Activated B cell treated with CpG ODN at 0.5 μM for 24 hours (primary cell): ENCODE measurements at regions not wholly inside any gene's neighbourhood (a gene's known extent, or its start where the extent isn't known, plus 50 kb on each side); places are given as distances from the start of the nearest gene placed in this dataset.

Source experiments
- ATAC-seq: fragments of 200-7000 bp; cut with Tn5 transposase; one replicate; pipeline ENCODE4 v1.10.0; 2021; ENCODE audit warnings: low read depth, mild to moderate bottlenecking, moderate library complexity
- CTCF ChIA-PET: fragments of 350-600 bp; sonication (Branson Sonifier 250); formaldehyde crosslinking; loops from one replicate; lab custom pipeline; 2021; ENCODE audit warnings: antibody characterized with exemption; lab: Charles Lee
- POLR2A ChIA-PET: fragments of 350-600 bp; sonication (Branson Sonifier 250); formaldehyde crosslinking; loops from one replicate; lab custom pipeline; 2021; ENCODE audit warnings: antibody characterized with exemption; lab: Charles Lee
- DNase-seq: peaks from one replicate; pipeline ENCODE4 v3.0.0; 2022
- H3K27ac Mint-ChIP-seq: one replicate; pipeline ENCODE4 v1.8.0; 2020; ENCODE audit warnings: mixed read lengths
- H3K27me3 Mint-ChIP-seq: one replicate; pipeline ENCODE4 v1.8.0; 2021; ENCODE audit warnings: mixed read lengths
- H3K36me3 Mint-ChIP-seq: one replicate; pipeline ENCODE4 v1.8.0; 2021; ENCODE audit warnings: low read depth, mixed read lengths
- H3K4me1 Mint-ChIP-seq: one replicate; pipeline ENCODE4 v1.8.0; 2021; ENCODE audit warnings: mixed read lengths
- H3K4me3 Mint-ChIP-seq: one replicate; pipeline ENCODE4 v1.8.0; 2020; ENCODE audit warnings: mild to moderate bottlenecking, mixed read lengths
- H3K9me3 Mint-ChIP-seq: one replicate; pipeline ENCODE4 v1.8.0; 2020; ENCODE audit warnings: mixed read lengths
- CTCF ChIP-seq: fragments of 200-600 bp; IDR thresholded peaks from one replicate; pipeline ENCODE4 v1.8.0; 2022; ENCODE audit warnings: antibody characterized with exemption, mild to moderate bottlenecking
- intact Hi-C: fragments of 100-400 bp; cut with micrococcal nuclease; formaldehyde crosslinking; loops from one replicate; pipeline ENCODE4 v1.15.1; 2024

GRCh38 chr7:67760971-67761370 is 764.3 kb downstream of the TYW1 start:
- POLR2A ChIA-PET = no interaction called here
- CTCF ChIA-PET = no interaction called here
- TF ChIP-seq CTCF = no peak
- Mint-ChIP-seq H3K4me1 (no peaks in the 10 kb centered on the region), H3K27ac (no peak overlapping the region), H3K36me3 (no peaks in the 10 kb centered on the region), H3K27me3 (no peaks in the 10 kb centered on the region), H3K4me3 (no peak overlapping the region), H3K9me3 (no peaks in the 10 kb centered on the region)
- ATAC-seq = no peak
- intact Hi-C loops = no loop called here
- no peak for DNase-seq

DNA sequence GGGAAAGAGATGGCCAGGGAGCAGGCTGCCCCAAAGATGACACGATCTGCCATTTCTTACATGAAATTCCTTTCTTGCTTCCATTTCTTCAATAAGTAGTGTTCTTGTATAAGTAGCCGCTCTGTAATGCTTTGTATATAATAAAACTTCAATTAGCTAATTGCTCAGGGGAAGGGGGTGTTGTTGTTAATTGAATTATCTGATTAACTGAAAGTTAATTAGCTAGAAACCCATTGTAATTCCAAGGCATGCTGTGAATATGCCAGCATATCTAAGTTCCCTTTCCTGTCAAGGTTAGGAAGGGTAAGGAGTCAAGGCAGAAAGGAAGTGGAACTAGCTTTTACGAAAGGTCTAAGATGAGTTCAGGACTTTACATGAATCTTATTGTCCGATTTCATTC is 765.9 kb downstream of the TYW1 start:
- H3K4me3 Mint-ChIP-seq = no peak overlapping the region
- no peak for ATAC-seq

GRCh38 chr7:67764289-67764688 is 767.7 kb downstream of the TYW1 start:
- TF ChIP-seq CTCF = no peak
- H3K4me1 Mint-ChIP-seq = no peaks in the 10 kb centered on the region
- no peaks in the 10 kb centered on the region for H3K9me3 Mint-ChIP-seq
- ChIA-PET CTCF (no interaction called here), POLR2A (no interaction called here)
- H3K27ac Mint-ChIP-seq = no peak overlapping the region
- DNase-seq (no peak), ATAC-seq (no peak)
- H3K4me3 Mint-ChIP-seq = no peak overlapping the region
- no peaks in the 10 kb centered on the region for H3K27me3 Mint-ChIP-seq
- intact Hi-C loops = no loop called here
- no peaks in the 10 kb centered on the region for H3K36me3 Mint-ChIP-seq

More for the DNA sequence above, 765.9 kb downstream of the TYW1 start:
- TF ChIP-seq CTCF = no peak
- Mint-ChIP-seq H3K9me3 (no peaks in the 10 kb centered on the region), H3K36me3 (no peaks in the 10 kb centered on the region), H3K4me1 (no peaks in the 10 kb centered on the region), H3K27ac (no peak overlapping the region), H3K27me3 (no peaks in the 10 kb centered on the region)
- intact Hi-C loops = no loop called here
- POLR2A ChIA-PET = no interaction called here
- no peak for DNase-seq
- CTCF ChIA-PET = no interaction called here

DNA sequence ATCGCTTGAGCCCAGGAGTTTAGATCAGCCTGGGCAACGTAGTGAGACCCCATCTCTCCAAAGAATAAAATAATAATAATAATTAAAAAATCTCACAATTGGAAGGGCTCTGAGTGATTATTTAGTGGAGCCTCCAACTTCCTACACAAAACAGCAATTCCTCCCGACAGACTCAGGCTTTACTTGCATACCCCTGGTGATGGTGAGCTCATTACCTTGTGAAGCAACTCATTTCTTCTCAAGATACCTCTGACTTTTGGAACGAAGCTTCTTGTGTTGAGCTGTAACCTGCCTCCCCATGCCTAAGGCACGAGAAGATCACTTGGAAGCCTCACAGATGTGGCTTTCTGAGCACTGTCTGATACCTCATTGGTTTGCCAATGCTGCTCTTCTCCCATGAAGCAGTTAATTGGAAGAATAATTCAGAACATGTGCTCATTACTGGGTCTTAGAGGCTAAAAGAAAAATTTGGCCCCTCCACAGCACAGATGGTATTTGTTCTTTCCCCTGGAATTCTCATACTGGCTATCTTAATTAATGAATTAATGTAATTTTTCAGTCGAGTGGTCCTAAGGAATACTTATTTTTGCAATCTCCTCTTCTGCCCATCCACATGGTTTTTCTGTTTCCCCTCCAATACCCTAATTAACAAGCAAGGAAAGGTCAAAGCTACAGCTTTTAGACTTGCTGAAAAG is 769.0 kb downstream of the TYW1 start:
- TF ChIP-seq CTCF = no peak
- H3K27ac Mint-ChIP-seq = no peak overlapping the region
- ATAC-seq = no peak
- H3K4me3 Mint-ChIP-seq = no peak overlapping the region
- intact Hi-C loops = no loop called here
- ChIA-PET CTCF (no interaction called here), POLR2A (no interaction called here)
- no peaks in the 10 kb centered on the region for H3K27me3 Mint-ChIP-seq
- H3K9me3 Mint-ChIP-seq = no peaks in the 10 kb centered on the region
- H3K4me1 Mint-ChIP-seq = no peaks in the 10 kb centered on the region
- DNase-seq = no peak
- H3K36me3 Mint-ChIP-seq = no peaks in the 10 kb centered on the region

- H3K27ac Mint-ChIP-seq = no peak overlapping the region
- POLR2A ChIA-PET = no interaction called here
- intact Hi-C loops = no loop called here
Measured at GRCh38 chr7:67766906-67767410, 770.3 kb downstream of the TYW1 start.

More at GRCh38 chr7:67766906-67767410, 770.3 kb downstream of the TYW1 start:
- H3K36me3 Mint-ChIP-seq = no peaks in the 10 kb centered on the region
- no peaks in the 10 kb centered on the region for H3K27me3 Mint-ChIP-seq
- no peaks in the 10 kb centered on the region for H3K4me1 Mint-ChIP-seq
- CTCF ChIA-PET = no interaction called here
- H3K4me3 Mint-ChIP-seq = no peak overlapping the region
- no peaks in the 10 kb centered on the region for H3K9me3 Mint-ChIP-seq
- ATAC-seq = no peak
- no peak for TF ChIP-seq CTCF
- DNase-seq = no peak
